ENCODE measurements at regions not wholly inside any gene's neighbourhood (a gene's known extent, or its start where the extent isn't known, plus 50 kb on each side); places are given as distances from the start of the nearest gene placed in this dataset.

DNA sequence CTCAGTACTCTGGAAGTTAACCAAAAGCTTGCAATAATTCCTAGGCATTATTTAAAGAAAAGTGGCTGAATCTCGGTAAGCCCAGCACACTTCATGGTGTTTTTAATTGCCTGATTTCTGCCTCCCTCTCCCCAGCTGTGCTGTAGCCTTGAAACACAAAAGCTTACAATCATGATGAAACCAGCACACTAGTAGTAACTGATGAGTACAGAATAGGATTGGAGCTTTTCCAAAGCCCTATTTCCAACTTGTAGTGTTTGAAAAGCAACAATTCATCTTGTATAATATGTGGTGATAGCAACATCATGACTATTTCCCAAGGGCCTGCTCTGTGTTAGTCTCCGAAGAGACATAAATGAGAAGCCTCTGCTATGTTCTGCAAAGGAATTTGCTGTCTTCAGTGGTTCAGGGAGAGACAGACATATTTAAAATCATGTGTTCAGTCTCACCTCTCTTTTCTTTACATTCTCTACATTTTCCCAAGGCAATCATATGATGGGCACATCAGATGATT, 1015.0 kb downstream of the BCL11A start:
- DNase-seq (no peak), ATAC-seq (no peak)
- Histone ChIP-seq H3K36me3 (no peaks in the 10 kb centered on the region), H3K4me3 (no peak overlapping the region), H3K4me1 (no peaks in the 10 kb centered on the region), H3K27ac (no peak overlapping the region), H3K9me3 (no peaks in the 10 kb centered on the region), H3K27me3 (ENCODE audit: low read depth) (no peaks in the 10 kb centered on the region)
- TF ChIP-seq, protein P1, sequence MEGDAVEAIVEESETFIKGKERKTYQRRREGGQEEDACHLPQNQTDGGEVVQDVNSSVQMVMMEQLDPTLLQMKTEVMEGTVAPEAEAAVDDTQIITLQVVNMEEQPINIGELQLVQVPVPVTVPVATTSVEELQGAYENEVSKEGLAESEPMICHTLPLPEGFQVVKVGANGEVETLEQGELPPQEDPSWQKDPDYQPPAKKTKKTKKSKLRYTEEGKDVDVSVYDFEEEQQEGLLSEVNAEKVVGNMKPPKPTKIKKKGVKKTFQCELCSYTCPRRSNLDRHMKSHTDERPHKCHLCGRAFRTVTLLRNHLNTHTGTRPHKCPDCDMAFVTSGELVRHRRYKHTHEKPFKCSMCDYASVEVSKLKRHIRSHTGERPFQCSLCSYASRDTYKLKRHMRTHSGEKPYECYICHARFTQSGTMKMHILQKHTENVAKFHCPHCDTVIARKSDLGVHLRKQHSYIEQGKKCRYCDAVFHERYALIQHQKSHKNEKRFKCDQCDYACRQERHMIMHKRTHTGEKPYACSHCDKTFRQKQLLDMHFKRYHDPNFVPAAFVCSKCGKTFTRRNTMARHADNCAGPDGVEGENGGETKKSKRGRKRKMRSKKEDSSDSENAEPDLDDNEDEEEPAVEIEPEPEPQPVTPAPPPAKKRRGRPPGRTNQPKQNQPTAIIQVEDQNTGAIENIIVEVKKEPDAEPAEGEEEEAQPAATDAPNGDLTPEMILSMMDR (IDR thresholded peaks at IDR 0.05): no peak
- intact Hi-C loops (cut with DNase I): no loop called here

GRCh38 chr2:59532808-59533207, 1020.6 kb downstream of the BCL11A start:
- Histone ChIP-seq H3K4me3 (no peak overlapping the region), H3K4me1 (no peaks in the 10 kb centered on the region), H3K27ac (no peak overlapping the region), H3K36me3 (no peaks in the 10 kb centered on the region), H3K9me3 (no peaks in the 10 kb centered on the region), H3K27me3 (ENCODE audit: low read depth) (no peaks in the 10 kb centered on the region)
- TF ChIP-seq, protein P1 (IDR thresholded peaks at IDR 0.05): no peak
- no peak for ATAC-seq
- DNase-seq: no peak
- intact Hi-C loops (cut with DNase I): no loop called here

- intact Hi-C loops (cut with DNase I): no loop called here
- Histone ChIP-seq H3K9me3 (no peaks in the 10 kb centered on the region), H3K27me3 (ENCODE audit: low read depth) (no peaks in the 10 kb centered on the region), H3K27ac (no peak overlapping the region), H3K4me1 (no peaks in the 10 kb centered on the region), H3K36me3 (no peaks in the 10 kb centered on the region), H3K4me3 (no peak overlapping the region)
- TF ChIP-seq, protein P1 (IDR thresholded peaks at IDR 0.05): no peak
- DNase-seq: no peak
- ATAC-seq: no peak
These were observed 1023.2 kb downstream of the BCL11A start for GRCh38 chr2:59530258-59530657.

DNA sequence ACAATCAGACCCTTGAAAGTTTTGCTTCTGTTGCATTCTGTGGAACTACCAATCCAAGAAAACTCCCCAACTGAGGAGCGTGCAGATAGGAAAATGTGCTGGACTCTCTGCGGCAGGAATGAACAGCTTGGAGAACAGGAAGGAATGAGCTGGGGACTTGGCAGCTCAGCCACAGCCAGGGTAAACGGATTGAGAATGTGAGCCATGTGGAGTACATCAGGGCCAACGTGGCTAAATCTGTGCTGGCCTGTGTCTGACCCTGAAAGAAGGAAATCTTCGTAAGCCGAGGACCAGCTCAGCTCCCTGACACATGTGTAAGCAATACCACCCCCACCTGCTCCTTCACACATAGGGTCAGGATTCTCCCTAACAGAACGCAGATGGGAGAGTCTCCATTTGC, 1023.7 kb downstream of the BCL11A start:
- no peak overlapping the region for H3K4me3 ChIP-seq
- no peaks in the 10 kb centered on the region for H3K9me3 ChIP-seq
- no peaks in the 10 kb centered on the region for H3K27me3 ChIP-seq (ENCODE audit: low read depth)
- TF ChIP-seq, protein P1 (IDR thresholded peaks at IDR 0.05): no peak
- ATAC-seq (peak; percentile 54 to 63), DNase-seq (no peak)
- no peak overlapping the region for H3K27ac ChIP-seq
- intact Hi-C loops (cut with DNase I): no loop called here
- no peaks in the 10 kb centered on the region for H3K36me3 ChIP-seq
- H3K4me1 ChIP-seq: no peaks in the 10 kb centered on the region

- H3K27me3 ChIP-seq (ENCODE audit: low read depth): no peaks in the 10 kb centered on the region
- intact Hi-C loops (cut with DNase I): no loop called here
- H3K36me3 ChIP-seq: no peaks in the 10 kb centered on the region
- no peaks in the 10 kb centered on the region for H3K9me3 ChIP-seq
- DNase-seq (no peak), ATAC-seq (no peak)
- TF ChIP-seq, protein P1 (IDR thresholded peaks at IDR 0.05): no peak
- H3K27ac ChIP-seq: no peak overlapping the region
- H3K4me3 ChIP-seq: no peak overlapping the region
- H3K4me1 ChIP-seq: no peaks in the 10 kb centered on the region
These were observed 1024.9 kb downstream of the BCL11A start for GRCh38 chr2:59528525-59528924.

DNA sequence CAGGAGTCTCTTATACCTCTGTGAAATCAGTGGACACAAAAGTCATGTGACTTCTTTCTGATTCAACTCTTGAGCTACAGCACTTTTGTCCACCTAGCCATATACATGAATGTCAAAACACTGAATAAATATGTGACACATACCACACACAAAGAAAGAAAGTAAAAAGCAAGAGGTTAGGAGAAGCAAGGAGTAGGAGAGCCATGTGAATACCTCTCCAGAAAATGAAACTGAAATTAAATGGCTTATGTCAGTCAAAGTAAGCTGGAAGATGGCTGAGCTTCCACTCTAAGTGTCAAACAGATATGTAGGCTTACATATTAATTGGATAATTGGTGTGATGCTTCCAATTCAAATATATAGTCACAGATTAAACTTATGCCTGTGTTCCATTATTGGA, 1050.5 kb downstream of the BCL11A start:
- TF ChIP-seq, protein P1 (IDR thresholded peaks at IDR 0.05): no peak
- H3K27me3 ChIP-seq (ENCODE audit: low read depth): no peaks in the 10 kb centered on the region
- ATAC-seq: no peak
- no peak overlapping the region for H3K4me3 ChIP-seq
- no peak for DNase-seq
- intact Hi-C loops (cut with DNase I): no loop called here
- H3K27ac ChIP-seq: no peak overlapping the region
- no peaks in the 10 kb centered on the region for H3K36me3 ChIP-seq
- H3K9me3 ChIP-seq: no peaks in the 10 kb centered on the region
- H3K4me1 ChIP-seq: no peaks in the 10 kb centered on the region
